Activated T-cell treated with anti-CD3 and anti-CD28 coated beads, Interleukin-2, amount 50 U/mL, for 72 hours (primary cell): ENCODE measurements at regions not wholly inside any gene's neighbourhood (a gene's known extent, or its start where the extent isn't known, plus 50 kb on each side); places are given as distances from the start of the nearest gene placed in this dataset.
A peak's percentile ranks its signal among the peaks of the same experiment; 100 is the strongest.

ENCODE experiments used
- ATAC-seq, 2 donors: fragments of 150-1000 bp; cut with Tn5 transposase; replicated peaks in 1 of 2; 2 replicates each; pipeline ENCODE4 v1.10.0; 2021; ENCODE audit warnings: moderate library complexity in 2 of 2, mild to moderate bottlenecking in 1 of 2
- DNase-seq, 2 donors: peaks; one replicate each; pipeline ENCODE4 v3.0.0; 2021 to 2022; ENCODE audit warnings: mixed read lengths in 1 of 2
- H3K27ac Mint-ChIP-seq: one replicate; pipeline ENCODE4 v1.8.0; 2022; ENCODE audit warnings: mild to moderate bottlenecking, moderate library complexity, mixed read lengths
- H3K27me3 Mint-ChIP-seq: one replicate; pipeline ENCODE4 v1.8.0; 2022; ENCODE audit warnings: low read depth, mixed read lengths
- H3K36me3 Mint-ChIP-seq, 2 donors: one replicate each; pipeline ENCODE4 v1.8.0; 2022; ENCODE audit warnings: mixed read lengths in 2 of 2, mild to moderate bottlenecking in 1 of 2; ENCODE audit not compliant: insufficient read depth in 2 of 2
- H3K4me1 Mint-ChIP-seq: one replicate; pipeline ENCODE4 v1.8.0; 2022; ENCODE audit warnings: low read depth, mixed read lengths
- H3K4me3 Mint-ChIP-seq, 2 donors: one replicate each; pipeline ENCODE4 v1.8.0; 2022; ENCODE audit warnings: mild to moderate bottlenecking in 2 of 2, mixed read lengths in 2 of 2, moderate library complexity in 2 of 2
- H3K9me3 Mint-ChIP-seq, 2 donors: one replicate each; pipeline ENCODE4 v1.8.0; 2022; ENCODE audit warnings: mixed read lengths in 2 of 2

DNA sequence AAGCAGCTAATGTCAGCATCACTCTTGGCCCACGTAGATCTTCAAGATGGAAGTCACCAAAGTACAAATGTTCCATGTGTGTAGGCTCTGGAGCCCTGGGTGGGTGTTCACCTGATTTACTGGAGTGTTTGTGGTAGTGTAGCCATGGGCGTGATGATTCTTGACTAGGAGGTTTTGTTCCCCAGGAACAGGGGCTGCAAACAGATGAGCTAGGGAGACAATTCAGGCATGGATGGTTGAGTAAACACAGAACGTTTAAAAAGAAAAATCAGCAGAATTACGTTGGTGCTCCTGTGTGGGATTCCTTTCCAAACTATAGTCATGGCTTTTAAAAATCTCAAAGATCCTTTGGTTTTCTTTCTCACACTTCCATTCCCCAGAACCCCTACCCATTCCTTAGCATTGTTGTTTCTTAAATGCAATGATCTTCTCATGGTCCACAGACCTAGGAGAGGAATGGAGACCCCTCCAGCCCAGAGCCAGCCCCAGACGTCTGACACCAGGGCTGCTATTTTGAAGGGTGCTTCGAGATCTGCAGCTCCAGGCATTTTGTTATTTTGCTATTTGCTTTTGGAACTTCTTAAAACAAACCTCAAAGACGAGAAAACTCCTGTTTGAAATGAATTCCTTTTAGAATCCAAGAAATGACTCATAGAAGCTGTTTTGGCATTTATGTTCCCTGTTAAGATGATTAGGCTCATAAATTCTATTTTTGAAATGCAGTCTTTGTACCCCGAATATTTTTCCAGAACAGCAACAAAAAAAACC is 115.1 kb downstream of the ETS2 start:
- H3K4me1 Mint-ChIP-seq, result no peaks in the 10 kb centered on the region
- H3K36me3 Mint-ChIP-seq, result no peaks in the 10 kb centered on the region
- H3K9me3 Mint-ChIP-seq, result peaks cover 0 to 4% of the 10 kb centered on the region in 2 donors
- H3K4me3 Mint-ChIP-seq, result no peak overlapping the region
- no peak overlapping the region for H3K27ac Mint-ChIP-seq
- no peak for ATAC-seq
- H3K27me3 Mint-ChIP-seq, result peaks cover 55% of the 10 kb centered on the region
- no peak for DNase-seq

DNA sequence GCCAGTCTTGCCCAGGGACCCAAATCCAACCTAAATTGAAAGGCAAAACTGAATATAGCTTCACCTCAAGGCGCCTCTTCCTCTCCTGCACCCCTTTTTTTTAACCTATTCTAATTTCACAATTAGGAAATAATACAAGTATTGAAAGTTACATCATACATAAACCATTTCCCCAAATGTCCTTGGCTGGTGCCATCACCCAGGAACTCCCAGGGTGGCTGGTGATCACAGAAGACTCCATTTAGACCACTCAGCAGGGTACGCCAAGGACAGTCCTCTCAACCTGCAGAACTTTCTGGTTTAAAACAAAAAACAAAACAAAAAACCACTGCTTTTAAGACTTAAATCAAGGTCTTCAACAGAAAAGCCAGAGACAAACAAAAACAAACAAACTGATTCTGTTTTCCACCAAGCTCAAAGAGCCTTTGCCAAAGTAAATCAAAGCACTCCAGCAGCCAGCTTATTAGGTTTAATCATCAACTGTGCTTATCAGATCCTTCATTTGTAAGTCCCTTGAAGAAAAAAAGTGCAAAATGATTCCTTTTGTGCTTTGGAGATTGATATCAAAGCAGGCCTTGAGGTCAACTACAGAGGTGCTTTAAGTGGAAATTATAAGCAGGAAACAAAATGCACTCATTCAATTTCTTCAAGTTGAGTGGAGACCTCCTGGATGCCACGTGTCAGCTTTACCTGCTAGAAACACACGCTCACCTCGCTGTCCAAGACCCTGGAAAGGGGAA is 113.0 kb downstream of the ETS2 start:
- Mint-ChIP-seq H3K27ac (no peak overlapping the region), H3K9me3 (peaks cover 0 to 4% of the 10 kb centered on the region in 2 donors), H3K4me1 (no peaks in the 10 kb centered on the region), H3K36me3 (no peaks in the 10 kb centered on the region), H3K4me3 (no peak overlapping the region), H3K27me3 (peaks cover 56% of the 10 kb centered on the region)
- DNase-seq (no peak), ATAC-seq (no peak)

DNA sequence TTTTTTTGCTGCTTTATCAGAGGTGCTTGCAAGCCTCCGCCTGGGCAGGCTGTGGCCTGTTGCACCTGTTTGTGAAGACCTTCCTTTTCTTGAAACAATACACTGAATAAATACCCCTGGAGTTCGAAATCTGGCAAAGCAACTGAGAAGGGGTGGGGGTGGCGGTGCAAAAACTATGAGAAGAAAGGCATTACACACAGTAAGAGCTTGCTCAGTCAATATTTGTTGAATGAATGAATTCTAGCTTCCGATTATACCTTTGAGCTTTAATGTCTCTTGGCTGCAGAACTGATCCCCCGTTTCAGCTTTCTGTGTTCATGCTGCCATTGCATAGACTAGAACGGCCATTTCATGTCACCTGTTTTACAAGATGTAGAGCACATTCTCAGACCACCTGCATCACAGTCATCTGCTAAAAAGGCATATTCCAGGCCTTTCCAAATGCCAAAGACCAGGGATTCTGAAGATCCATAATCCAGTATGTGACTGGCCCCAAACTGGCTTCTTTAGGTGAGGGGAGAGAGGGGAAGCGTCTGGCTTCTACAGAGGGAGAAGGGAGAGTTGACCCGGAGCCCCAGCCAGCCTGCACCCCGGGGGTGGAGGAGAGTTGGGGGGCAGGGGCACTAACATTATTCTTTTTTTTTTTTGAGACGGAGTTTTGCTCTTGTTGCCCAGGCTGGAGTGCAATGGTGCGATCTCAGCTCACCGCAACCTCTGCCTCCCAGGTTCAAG is 111.5 kb downstream of the ETS2 start:
- peaks cover 0 to 2% of the 10 kb centered on the region in 2 donors for H3K9me3 Mint-ChIP-seq
- no peak overlapping the region for H3K4me3 Mint-ChIP-seq
- no peak overlapping the region for H3K27ac Mint-ChIP-seq
- peaks cover 5% of the 10 kb centered on the region for H3K4me1 Mint-ChIP-seq
- ATAC-seq, result no peak
- no peaks in the 10 kb centered on the region for H3K36me3 Mint-ChIP-seq
- H3K27me3 Mint-ChIP-seq, result peaks cover 41% of the 10 kb centered on the region
- no peak for DNase-seq

DNA sequence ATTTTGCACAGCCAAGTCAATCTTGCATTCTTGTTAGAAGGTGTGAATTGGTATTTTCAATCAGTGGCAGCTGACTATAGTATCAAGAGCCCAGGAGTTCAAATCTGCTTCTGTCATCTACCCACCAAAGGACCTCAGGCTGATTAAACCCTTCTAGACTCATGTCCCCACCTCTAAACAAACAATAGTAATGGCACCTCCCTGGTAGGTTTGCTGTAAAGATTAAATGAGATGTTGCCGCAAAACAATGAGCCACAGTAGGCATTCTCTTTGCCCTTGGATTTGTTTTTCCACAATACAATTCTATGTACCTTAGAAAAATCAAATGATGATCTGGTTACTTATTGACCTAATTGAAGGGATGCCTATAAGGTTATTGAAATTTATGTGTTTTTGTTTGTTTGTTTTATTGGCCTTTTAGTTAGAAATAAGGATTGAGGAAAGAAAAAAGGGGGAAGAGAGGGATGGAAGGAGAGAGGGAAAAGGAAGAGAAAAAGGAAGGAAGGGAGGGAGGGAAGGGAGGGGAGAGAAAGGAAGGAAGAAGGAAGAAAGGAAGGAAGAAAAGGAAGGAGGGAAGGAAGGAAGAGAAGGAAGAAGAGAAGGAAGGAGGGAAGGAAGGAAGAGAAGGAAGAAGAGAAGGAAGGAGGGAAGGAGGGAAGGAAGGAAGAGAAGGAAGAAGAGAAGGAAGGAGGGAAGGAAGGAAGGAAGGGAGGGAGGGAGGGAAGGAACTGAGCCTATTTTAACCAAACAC is 110.7 kb downstream of the ETS2 start:
- DNase-seq (no peak), ATAC-seq (no peak)
- H3K27ac Mint-ChIP-seq, result no peak overlapping the region
- H3K4me1 Mint-ChIP-seq, result peaks cover 14% of the 10 kb centered on the region
- H3K27me3 Mint-ChIP-seq, result peaks cover 35% of the 10 kb centered on the region
- H3K9me3 Mint-ChIP-seq, result no peaks in the 10 kb centered on the region
- H3K36me3 Mint-ChIP-seq, result peaks cover 1% of the 10 kb centered on the region in 2 donors
- H3K4me3 Mint-ChIP-seq, result no peak overlapping the region

DNA sequence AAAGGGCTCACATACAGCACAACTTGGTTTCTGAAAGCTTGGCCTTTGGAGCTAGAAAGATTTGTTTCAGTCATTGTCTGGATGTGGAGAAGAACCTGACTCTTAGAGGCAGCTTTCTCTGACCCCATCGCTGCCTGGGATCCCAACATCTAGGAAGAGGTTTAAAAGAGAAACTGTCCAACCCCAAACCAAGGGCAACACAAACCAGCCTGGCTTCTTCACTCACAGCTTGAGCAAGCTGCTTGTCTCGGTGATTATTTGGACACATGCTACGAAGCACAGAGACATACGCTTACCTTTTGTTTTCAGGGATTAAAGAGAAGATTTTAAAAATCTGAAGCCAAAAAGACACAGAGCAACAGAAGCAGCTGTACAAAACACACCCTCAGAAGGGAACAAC is 109.8 kb downstream of the ETS2 start:
- no peak for ATAC-seq
- peaks cover 1 to 2% of the 10 kb centered on the region in 2 donors for H3K36me3 Mint-ChIP-seq
- DNase-seq, result no peak
- no peaks in the 10 kb centered on the region for H3K9me3 Mint-ChIP-seq
- H3K4me1 Mint-ChIP-seq, result peaks cover 22% of the 10 kb centered on the region
- peaks cover 35% of the 10 kb centered on the region for H3K27me3 Mint-ChIP-seq
- no peak overlapping the region for H3K27ac Mint-ChIP-seq
- H3K4me3 Mint-ChIP-seq, result no peak overlapping the region

DNA sequence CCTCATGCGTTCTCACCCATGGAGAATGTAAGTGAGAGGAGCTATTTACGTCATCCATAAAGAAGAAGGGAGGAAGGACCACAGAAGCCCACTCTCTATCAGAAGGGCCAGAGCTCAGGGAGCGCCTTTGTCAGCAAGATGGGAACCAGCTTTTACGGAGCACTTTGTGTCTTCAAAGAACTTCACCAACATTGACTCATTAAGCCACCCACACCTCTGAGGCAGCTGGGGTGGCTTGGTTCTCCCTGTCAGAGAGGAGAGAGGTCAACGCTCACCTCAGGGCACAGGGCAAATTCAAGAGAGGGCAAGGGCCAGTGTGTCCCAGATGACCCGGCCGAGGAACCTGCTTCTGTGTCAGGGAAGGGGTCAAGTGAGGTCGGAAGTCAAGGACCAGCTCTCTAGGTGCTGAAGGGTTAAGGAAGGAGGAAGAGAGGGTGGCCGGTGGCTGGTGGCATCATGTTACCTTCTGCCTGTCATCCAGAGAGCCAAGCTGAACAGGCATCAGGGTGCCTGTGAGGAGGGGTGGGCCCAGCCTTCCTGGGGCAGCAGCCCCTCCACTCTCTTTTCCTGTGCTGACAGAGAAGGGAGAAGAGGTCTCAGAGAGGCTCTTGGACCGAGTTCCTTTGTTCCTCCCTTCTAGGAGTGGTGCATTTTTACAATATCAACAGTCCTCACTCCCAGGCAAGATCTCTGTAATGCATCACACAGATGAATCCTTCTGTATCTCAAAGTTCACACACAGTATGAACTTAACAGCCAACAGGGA is 109.0 kb downstream of the ETS2 start:
- DNase-seq, result peak; percentile 52 to 59

DNA sequence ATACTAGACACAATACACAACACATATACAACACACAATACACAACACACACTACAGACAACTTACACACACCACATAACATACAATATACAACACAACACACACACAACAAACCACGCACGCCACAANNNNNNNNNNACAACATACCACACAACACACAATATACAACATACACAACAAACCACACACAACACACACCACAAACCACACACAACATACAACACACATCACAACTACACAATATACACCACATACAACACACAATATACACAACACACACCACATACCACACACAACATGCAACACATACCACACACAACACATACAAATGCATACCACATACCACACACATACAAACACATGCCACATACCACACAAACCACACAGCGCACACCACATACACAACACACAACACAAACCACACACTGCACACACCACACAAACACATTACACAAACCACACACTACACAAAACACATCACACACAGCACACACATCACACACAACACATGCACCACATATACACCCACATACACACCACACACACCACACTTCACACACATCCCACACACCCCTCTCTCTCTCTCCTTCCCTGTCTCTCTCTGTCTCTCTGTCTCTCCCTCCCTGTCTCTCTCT is 108.3 kb downstream of the ETS2 start:
- H3K36me3 Mint-ChIP-seq, result peaks cover 1 to 2% of the 10 kb centered on the region in 2 donors
- H3K27ac Mint-ChIP-seq, result no peak overlapping the region
- no peak overlapping the region for H3K4me3 Mint-ChIP-seq

More for the DNA sequence above, 109.0 kb downstream of the ETS2 start:
- H3K36me3 Mint-ChIP-seq, result peaks cover 1 to 2% of the 10 kb centered on the region in 2 donors
- H3K4me1 Mint-ChIP-seq, result peaks cover 27% of the 10 kb centered on the region
- peaks cover 31% of the 10 kb centered on the region for H3K27me3 Mint-ChIP-seq
- H3K27ac Mint-ChIP-seq, result no peak overlapping the region
- ATAC-seq, result peak; percentile 61 to 62
- no peak overlapping the region for H3K4me3 Mint-ChIP-seq
- H3K9me3 Mint-ChIP-seq, result no peaks in the 10 kb centered on the region

DNA sequence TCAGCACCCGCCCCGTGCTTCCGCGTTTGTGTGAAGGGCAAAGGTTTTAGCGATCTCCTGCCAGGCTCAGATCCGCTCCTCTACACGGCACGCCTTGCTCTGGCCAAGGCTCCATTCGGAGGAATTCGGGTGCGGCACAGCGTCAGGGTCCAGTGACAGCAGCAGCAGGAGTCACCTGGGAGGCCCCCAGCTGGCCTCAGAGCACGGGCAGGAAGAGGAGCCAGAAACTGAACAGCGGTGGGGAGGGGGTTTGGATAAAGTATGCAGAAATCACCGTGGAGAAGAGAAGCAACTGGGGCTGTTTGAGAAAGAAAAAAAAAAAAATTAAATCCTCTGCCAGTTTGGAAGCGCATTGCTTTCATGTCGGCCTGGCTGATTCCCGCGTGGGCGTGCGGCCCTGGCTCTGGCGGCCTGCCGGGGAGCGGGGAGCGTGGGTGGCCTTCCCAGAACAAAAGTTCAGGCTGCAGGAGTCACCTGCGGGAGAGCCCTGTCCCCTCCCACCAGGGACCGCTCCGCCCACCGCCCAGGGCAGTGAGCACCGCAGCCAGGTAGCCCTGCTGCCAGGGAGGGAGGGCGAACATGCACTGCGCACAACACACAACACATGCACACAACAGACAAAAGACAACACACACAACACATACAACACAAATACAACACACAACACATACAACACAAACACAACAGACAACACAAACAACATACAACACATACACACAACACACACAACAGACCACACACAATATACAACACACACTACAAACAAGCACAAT is 107.6 kb downstream of the ETS2 start:
- Mint-ChIP-seq H3K9me3 (no peaks in the 10 kb centered on the region), H3K27ac (no peak overlapping the region), H3K36me3 (peaks cover 1 to 2% of the 10 kb centered on the region in 2 donors), H3K4me3 (no peak overlapping the region), H3K27me3 (peaks cover 19% of the 10 kb centered on the region), H3K4me1 (peaks cover 27% of the 10 kb centered on the region)
- DNase-seq (peak in 1 of 2 donors; percentile 29), ATAC-seq (no peak)

More for the DNA sequence above, 108.3 kb downstream of the ETS2 start:
- Mint-ChIP-seq H3K4me1 (peaks cover 27% of the 10 kb centered on the region), H3K9me3 (no peaks in the 10 kb centered on the region), H3K27me3 (peaks cover 24% of the 10 kb centered on the region)
- DNase-seq (no peak), ATAC-seq (peak in 1 of 2 donors; percentile 1)

- no peak overlapping the region for H3K4me3 Mint-ChIP-seq
- no peaks in the 10 kb centered on the region for H3K9me3 Mint-ChIP-seq
- H3K4me1 Mint-ChIP-seq, result peaks cover 27% of the 10 kb centered on the region
- DNase-seq (no peak), ATAC-seq (no peak)
- peaks cover 19% of the 10 kb centered on the region for H3K27me3 Mint-ChIP-seq
- H3K36me3 Mint-ChIP-seq, result peaks cover 1 to 2% of the 10 kb centered on the region in 2 donors
- no peak overlapping the region for H3K27ac Mint-ChIP-seq
Measured at GRCh38 chr21:38912789-38913119, 107.0 kb downstream of the ETS2 start.

GRCh38 chr21:38912102-38912629 is 106.4 kb downstream of the ETS2 start:
- Mint-ChIP-seq H3K4me1 (peaks cover 32% of the 10 kb centered on the region), H3K27ac (no peak overlapping the region), H3K4me3 (no peak overlapping the region), H3K36me3 (peaks cover 1 to 2% of the 10 kb centered on the region in 2 donors), H3K9me3 (no peaks in the 10 kb centered on the region), H3K27me3 (peaks cover 14% of the 10 kb centered on the region)
- ATAC-seq, result no peak
- no peak for DNase-seq

DNA sequence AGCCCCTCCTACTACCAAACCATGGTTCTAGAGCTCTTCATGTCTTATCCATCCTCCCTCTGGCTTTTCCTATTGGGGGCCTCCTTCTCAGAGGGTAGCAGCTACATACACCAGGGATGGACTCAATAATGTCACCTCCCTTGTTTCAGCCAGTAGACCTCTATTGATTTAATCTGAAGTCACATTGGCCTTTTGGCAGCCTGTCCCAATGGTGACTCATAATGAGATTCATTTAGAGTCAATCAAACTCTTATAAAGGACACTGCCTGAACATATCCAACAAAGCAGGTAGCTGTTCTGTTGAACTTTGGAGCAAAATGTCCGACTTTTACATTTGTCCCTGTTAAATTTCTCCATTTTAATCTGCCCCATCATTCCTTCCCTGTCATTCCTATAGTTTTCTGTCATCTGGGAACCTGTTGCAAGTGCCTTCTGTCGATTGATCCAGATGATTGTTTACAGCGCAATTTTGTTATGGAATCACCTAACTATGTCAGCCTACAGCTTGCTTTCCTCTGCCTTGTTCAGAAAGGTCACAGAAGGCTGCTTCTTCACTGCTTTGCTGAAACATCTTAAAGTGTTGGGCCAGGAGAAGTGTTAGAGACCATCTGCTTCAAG is 105.9 kb downstream of the ETS2 start:
- Mint-ChIP-seq H3K27ac (peak overlapping the region; percentile 81), H3K27me3 (peaks cover 9% of the 10 kb centered on the region), H3K4me3 (peak overlapping the region; percentile 73 to 76), H3K36me3 (peaks cover 1 to 2% of the 10 kb centered on the region in 2 donors), H3K9me3 (no peaks in the 10 kb centered on the region), H3K4me1 (peaks cover 34% of the 10 kb centered on the region)
- ATAC-seq (peak; percentile 8), DNase-seq (peak in 1 of 2 donors; percentile 10)
